CD14-positive monocyte (primary cell): ENCODE measurements at regions not wholly inside any gene's neighbourhood (a gene's known extent, or its start where the extent isn't known, plus 50 kb on each side); places are given as distances from the start of the nearest gene placed in this dataset.

Experiments used
- DNase-seq, 3 donors: peaks; one replicate each; pipeline ENCODE4 v3.0.0-alpha.2; 2011 to 2022
- H2AFZ ChIP-seq: 2 replicates; pipeline ENCODE4 v1.6.0; 2012; ENCODE audit warnings: mild to moderate bottlenecking, low read depth, low read length, inconsistent platforms; ENCODE audit not compliant: insufficient read depth, poor library complexity, severe bottlenecking
- H3K27ac ChIP-seq, 2 donors: 1 replicate in 1 of 2; 2 replicates in 1 of 2; pipeline ENCODE4 v1.5.1; 2012 to 2013; ENCODE audit warnings: low read length in 2 of 2, control low read depth in 1 of 2, inconsistent platforms in 1 of 2, low read depth in 1 of 2, mild to moderate bottlenecking in 1 of 2
- H3K27me3 ChIP-seq, 2 donors: one replicate each; pipeline versions ENCODE4 v1.6.0 to v1.6.1; 2011 to 2013; ENCODE audit warnings: low read length in 2 of 2; ENCODE audit not compliant: control insufficient read depth in 2 of 2, insufficient read depth in 2 of 2
- H3K36me3 ChIP-seq, 2 donors: replicated peaks in 1 of 2; 1 replicate in 1 of 2; 2 replicates in 1 of 2; pipeline versions ENCODE4 v1.5.1 to v1.6.1; 2012 to 2013; ENCODE audit warnings: low read length in 2 of 2, control low read depth in 1 of 2, inconsistent platforms in 1 of 2, mild to moderate bottlenecking in 1 of 2; ENCODE audit not compliant: insufficient read depth in 2 of 2, control insufficient read depth in 1 of 2
- H3K4me1 ChIP-seq, 2 donors: 1 replicate in 1 of 2; 2 replicates in 1 of 2; pipeline versions ENCODE4 v1.5.1 to v1.6.1; 2012 to 2013; ENCODE audit warnings: low read length in 2 of 2, control low read depth in 1 of 2, inconsistent platforms in 1 of 2, mild to moderate bottlenecking in 1 of 2, moderate library complexity in 1 of 2; ENCODE audit not compliant: insufficient read depth in 2 of 2, control insufficient read depth in 1 of 2
- H3K4me2 ChIP-seq: replicated peaks from 2 replicates; pipeline ENCODE3; 2012; ENCODE audit warnings: low read length, moderate library complexity, mild to moderate bottlenecking; ENCODE audit not compliant: poor library complexity, severe bottlenecking; ENCODE audit errors: extremely low read depth
- H3K4me3 ChIP-seq, 3 experiments: fragments of 200-600 bp in 1 of 3; sonication (generic) in 1 of 3; replicated peaks in 1 of 3; 1 replicate in 2 of 3; 2 replicates in 1 of 3; pipeline ENCODE4 v1.5.1; 2011 to 2013; ENCODE audit warnings: low read length in 3 of 3, mild to moderate bottlenecking in 3 of 3, control low read depth in 2 of 3, low read depth in 2 of 3, inconsistent platforms in 1 of 3, moderate library complexity in 1 of 3
- H3K79me2 ChIP-seq: 2 replicates; pipeline ENCODE4 v1.6.0; 2012; ENCODE audit warnings: mild to moderate bottlenecking, control low read depth, inconsistent platforms, low read length, moderate library complexity; ENCODE audit not compliant: insufficient read depth
- H3K9ac ChIP-seq: 2 replicates; pipeline ENCODE4 v1.6.0; 2017; ENCODE audit warnings: low read length, mild to moderate bottlenecking; ENCODE audit not compliant: insufficient read depth, poor library complexity, severe bottlenecking
- H3K9me3 ChIP-seq, 2 donors: replicated peaks in 1 of 2; 1 replicate in 1 of 2; 2 replicates in 1 of 2; pipeline versions ENCODE4 v1.5.1 to v1.6.1; 2012 to 2013; ENCODE audit warnings: low read length in 2 of 2, control low read depth in 1 of 2; ENCODE audit not compliant: control insufficient read depth in 1 of 2, insufficient read depth in 1 of 2
- H4K20me1 ChIP-seq: 2 replicates; pipeline ENCODE4 v1.6.0; 2012; ENCODE audit warnings: mild to moderate bottlenecking, low read length, control low read depth, moderate library complexity; ENCODE audit not compliant: insufficient read depth
- H3K27ac Mint-ChIP-seq, 7 donors: one replicate each; pipeline ENCODE4 v1.8.0; 2020; ENCODE audit warnings: mild to moderate bottlenecking in 7 of 7, mixed read lengths in 7 of 7, moderate library complexity in 6 of 7, inconsistent platforms in 2 of 7
- H3K27me3 Mint-ChIP-seq, 3 donors: one replicate each; pipeline ENCODE4 v1.8.0; 2021 to 2022; ENCODE audit warnings: low read depth in 3 of 3, mild to moderate bottlenecking in 3 of 3, mixed read lengths in 3 of 3, moderate library complexity in 3 of 3, inconsistent platforms in 1 of 3
- H3K36me3 Mint-ChIP-seq, 2 donors: one replicate each; pipeline ENCODE4 v1.8.0; 2020; ENCODE audit warnings: mixed read lengths in 2 of 2, inconsistent platforms in 1 of 2, mild to moderate bottlenecking in 1 of 2
- H3K4me1 Mint-ChIP-seq: one replicate; pipeline ENCODE4 v1.8.0; 2020; ENCODE audit warnings: mild to moderate bottlenecking, mixed read lengths
- H3K4me3 Mint-ChIP-seq, 2 donors: one replicate each; pipeline ENCODE4 v1.8.0; 2020; ENCODE audit warnings: mild to moderate bottlenecking in 2 of 2, mixed read lengths in 2 of 2, moderate library complexity in 1 of 2
- H3K9me3 Mint-ChIP-seq, 7 donors: one replicate each; pipeline ENCODE4 v1.8.0; 2020 to 2022; ENCODE audit warnings: mixed read lengths in 7 of 7, mild to moderate bottlenecking in 6 of 7, moderate library complexity in 6 of 7, inconsistent platforms in 2 of 7
- WGBS: methylation state at CpG from one replicate; pipeline ENCODE4 v1.1.5; 2013; ENCODE audit warnings: missing lambda C conversion rate; ENCODE audit not compliant: insufficient coverage; 5-methylcytosine and 5-hydroxymethylcytosine counted together
- intact Hi-C, 2 donors: fragments of 100-400 bp; cut with micrococcal nuclease; formaldehyde crosslinking; loops; one replicate each; pipeline versions ENCODE4 v1.15.0 to v1.15.1; 2023
- TF ChIP-seq, protein P1 (sequence below): fragments of 200-600 bp; IDR thresholded peaks from one replicate; pipeline ENCODE4 v1.8.0; 2022; ENCODE audit warnings: antibody characterized with exemption, mild to moderate bottlenecking

DNA sequence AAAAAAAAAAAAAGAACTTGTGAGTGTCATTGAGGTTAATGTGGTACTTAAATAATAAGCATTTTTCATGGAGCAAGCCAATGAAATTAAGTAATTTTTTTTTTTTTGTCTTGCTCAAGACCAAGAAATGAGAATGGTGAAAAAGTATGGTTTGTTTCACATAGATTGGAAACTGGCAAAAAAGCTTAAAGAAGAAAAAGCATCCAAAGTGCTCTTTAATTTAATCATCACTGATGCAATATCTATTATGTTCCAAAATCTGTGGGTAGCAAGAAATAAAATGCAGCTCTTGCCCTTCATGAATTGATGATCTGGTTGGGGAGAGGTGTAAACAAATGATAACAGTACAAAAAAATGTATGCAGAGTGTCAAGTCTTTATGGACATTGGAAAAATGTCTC is 980.6 kb downstream of the REEP3 start:
- Mint-ChIP-seq H3K4me3 (no peak overlapping the region), H3K4me1 (no peaks in the 10 kb centered on the region), H3K27me3 (no peaks in the 10 kb centered on the region), H3K9me3 (peaks cover 0 to 5% (median 1%) of the 10 kb centered on the region in 7 donors), H3K36me3 (no peaks in the 10 kb centered on the region), H3K27ac (no peak overlapping the region)
- no peaks in the 10 kb centered on the region for H3K9me3 ChIP-seq
- no peak for DNase-seq
- no peak overlapping the region for H3K4me2 ChIP-seq
- no peaks in the 10 kb centered on the region for H3K36me3 ChIP-seq
- H3K4me1 ChIP-seq = no peaks in the 10 kb centered on the region
- H4K20me1 ChIP-seq = no peaks in the 10 kb centered on the region
- no peak overlapping the region for H3K27ac ChIP-seq
- H3K9ac ChIP-seq = no peak overlapping the region
- TF ChIP-seq, protein P1, sequence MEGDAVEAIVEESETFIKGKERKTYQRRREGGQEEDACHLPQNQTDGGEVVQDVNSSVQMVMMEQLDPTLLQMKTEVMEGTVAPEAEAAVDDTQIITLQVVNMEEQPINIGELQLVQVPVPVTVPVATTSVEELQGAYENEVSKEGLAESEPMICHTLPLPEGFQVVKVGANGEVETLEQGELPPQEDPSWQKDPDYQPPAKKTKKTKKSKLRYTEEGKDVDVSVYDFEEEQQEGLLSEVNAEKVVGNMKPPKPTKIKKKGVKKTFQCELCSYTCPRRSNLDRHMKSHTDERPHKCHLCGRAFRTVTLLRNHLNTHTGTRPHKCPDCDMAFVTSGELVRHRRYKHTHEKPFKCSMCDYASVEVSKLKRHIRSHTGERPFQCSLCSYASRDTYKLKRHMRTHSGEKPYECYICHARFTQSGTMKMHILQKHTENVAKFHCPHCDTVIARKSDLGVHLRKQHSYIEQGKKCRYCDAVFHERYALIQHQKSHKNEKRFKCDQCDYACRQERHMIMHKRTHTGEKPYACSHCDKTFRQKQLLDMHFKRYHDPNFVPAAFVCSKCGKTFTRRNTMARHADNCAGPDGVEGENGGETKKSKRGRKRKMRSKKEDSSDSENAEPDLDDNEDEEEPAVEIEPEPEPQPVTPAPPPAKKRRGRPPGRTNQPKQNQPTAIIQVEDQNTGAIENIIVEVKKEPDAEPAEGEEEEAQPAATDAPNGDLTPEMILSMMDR = no peak
- intact Hi-C loops = no loop called here
- no peak overlapping the region for H3K4me3 ChIP-seq
- no peaks in the 10 kb centered on the region for H3K27me3 ChIP-seq
- no peaks in the 10 kb centered on the region for H3K79me2 ChIP-seq
- H2AFZ ChIP-seq = no peak overlapping the region

DNA sequence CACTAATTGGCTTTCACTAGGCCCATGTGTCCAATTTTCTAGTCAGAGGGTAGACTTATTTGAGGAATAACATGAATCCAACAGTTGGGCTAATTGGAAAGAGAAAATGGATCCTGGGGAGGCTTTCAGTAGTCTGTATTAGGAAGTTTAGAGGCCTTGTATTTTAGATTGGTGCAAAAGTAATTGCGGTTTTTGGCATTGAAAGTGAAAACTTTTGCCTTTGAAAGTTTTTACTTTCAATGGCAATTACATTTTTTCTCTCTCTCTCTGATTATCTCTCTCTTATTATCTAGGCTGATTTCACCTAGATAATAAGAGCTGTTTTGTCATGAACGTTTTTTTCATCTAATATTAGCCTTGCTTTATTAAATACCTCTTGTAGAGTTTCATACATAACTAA is 981.7 kb downstream of the REEP3 start:
- no peak overlapping the region for H3K4me3 ChIP-seq
- Mint-ChIP-seq H3K36me3 (no peaks in the 10 kb centered on the region), H3K9me3 (peaks cover 0 to 5% (median 1%) of the 10 kb centered on the region in 7 donors), H3K27ac (no peak overlapping the region), H3K4me1 (no peaks in the 10 kb centered on the region), H3K27me3 (no peaks in the 10 kb centered on the region), H3K4me3 (no peak overlapping the region)
- no peak for DNase-seq
- H4K20me1 ChIP-seq = no peaks in the 10 kb centered on the region
- no peak overlapping the region for H3K4me2 ChIP-seq
- no peaks in the 10 kb centered on the region for H3K4me1 ChIP-seq
- WGBS = no CpG with 5 or more reads among the region's 2 CpGs
- H2AFZ ChIP-seq = no peak overlapping the region
- no peaks in the 10 kb centered on the region for H3K79me2 ChIP-seq
- intact Hi-C loops = no loop called here
- no peaks in the 10 kb centered on the region for H3K27me3 ChIP-seq
- H3K36me3 ChIP-seq = no peaks in the 10 kb centered on the region
- H3K9me3 ChIP-seq = no peaks in the 10 kb centered on the region
- H3K9ac ChIP-seq = no peak overlapping the region
- TF ChIP-seq, protein P1 = no peak
- H3K27ac ChIP-seq = no peak overlapping the region
